ENCODE measurements at regions not wholly inside any gene's neighbourhood (a gene's known extent, or its start where the extent isn't known, plus 50 kb on each side); places are given as distances from the start of the nearest gene placed in this dataset.

GRCh38 chrX:39653691-39654090, 444.1 kb downstream of the BCOR start:
- DNase-seq, result no peak

GRCh38 chrX:39654183-39654925, 443.4 kb downstream of the BCOR start:
- no peak for DNase-seq

GRCh38 chrX:39654952-39655351, 442.8 kb downstream of the BCOR start:
- DNase-seq, result no peak

- no peak for DNase-seq
Measured at GRCh38 chrX:39661116-39661907, 436.4 kb downstream of the BCOR start.

- DNase-seq, result no peak
Measured at GRCh38 chrX:39665830-39666518, 431.8 kb downstream of the BCOR start.

- DNase-seq, result no peak
Measured at GRCh38 chrX:39667191-39667590, 430.6 kb downstream of the BCOR start.

GRCh38 chrX:39667736-39668482, 429.8 kb downstream of the BCOR start:
- no peak for DNase-seq

- no peak for DNase-seq
Measured at GRCh38 chrX:39669668-39670067, 428.1 kb downstream of the BCOR start.

GRCh38 chrX:39670281-39670680, 427.5 kb downstream of the BCOR start:
- no peak for DNase-seq

GRCh38 chrX:39672405-39672804, 425.4 kb downstream of the BCOR start:
- DNase-seq, result no peak

GRCh38 chrX:39674490-39675161, 423.1 kb downstream of the BCOR start:
- DNase-seq, result no peak

GRCh38 chrX:39675162-39675553, 422.6 kb downstream of the BCOR start:
- DNase-seq, result no peak

GRCh38 chrX:39675619-39676018, 422.1 kb downstream of the BCOR start:
- DNase-seq, result no peak

- no peak for DNase-seq
Measured at GRCh38 chrX:39676434-39676833, 421.3 kb downstream of the BCOR start.

GRCh38 chrX:39677585-39677977, 420.2 kb downstream of the BCOR start:
- no peak for DNase-seq

- DNase-seq, result no peak
Measured at GRCh38 chrX:39677978-39678791, 419.6 kb downstream of the BCOR start.

GRCh38 chrX:39678914-39679313, 418.8 kb downstream of the BCOR start:
- DNase-seq, result no peak

GRCh38 chrX:39679497-39680157, 418.1 kb downstream of the BCOR start:
- no peak for DNase-seq

GRCh38 chrX:39681885-39682284, 415.9 kb downstream of the BCOR start:
- no peak for DNase-seq

- DNase-seq, result no peak
Measured at GRCh38 chrX:39682778-39683177, 415.0 kb downstream of the BCOR start.

GRCh38 chrX:39688219-39688575, 409.6 kb downstream of the BCOR start:
- no peak for DNase-seq
